Stimulated activated naive CD8-positive, alpha-beta T cell treated with anti-CD3 and anti-CD28 coated beads, Interleukin-15, Interleukin-2, amounts not matched to agents 100 ng/mL and 50 ng/mL, for 24 hours (primary cell): ENCODE measurements at regions not wholly inside any gene's neighbourhood (a gene's known extent, or its start where the extent isn't known, plus 50 kb on each side); places are given as distances from the start of the nearest gene placed in this dataset.

ENCODE experiments used
- H3K27ac Mint-ChIP-seq: one replicate; pipeline ENCODE4 v1.8.0; 2021; ENCODE audit warnings: mild to moderate bottlenecking, mixed read lengths
- H3K27me3 Mint-ChIP-seq: one replicate; pipeline ENCODE4 v1.8.0; 2021; ENCODE audit warnings: mixed read lengths
- H3K36me3 Mint-ChIP-seq: one replicate; pipeline ENCODE4 v1.8.0; 2021; ENCODE audit warnings: low read depth, mixed read lengths
- H3K4me1 Mint-ChIP-seq: one replicate; pipeline ENCODE4 v1.8.0; 2021; ENCODE audit warnings: low read depth, mixed read lengths
- H3K4me3 Mint-ChIP-seq: one replicate; pipeline ENCODE4 v1.8.0; 2021; ENCODE audit warnings: mild to moderate bottlenecking, mixed read lengths
- H3K9me3 Mint-ChIP-seq: one replicate; pipeline ENCODE4 v1.8.0; 2021; ENCODE audit warnings: mixed read lengths

- Mint-ChIP-seq H3K27me3 (peaks cover 5% of the 10 kb centered on the region), H3K4me1 (no peaks in the 10 kb centered on the region), H3K4me3 (no peak overlapping the region), H3K36me3 (no peaks in the 10 kb centered on the region), H3K9me3 (no peaks in the 10 kb centered on the region), H3K27ac (no peak overlapping the region)
These were observed 253.8 kb downstream of the TNS1 start for GRCh38 chr2:217749008-217749407.

- Mint-ChIP-seq H3K9me3 (no peaks in the 10 kb centered on the region), H3K36me3 (no peaks in the 10 kb centered on the region), H3K27me3 (no peaks in the 10 kb centered on the region), H3K4me3 (no peak overlapping the region), H3K4me1 (no peaks in the 10 kb centered on the region), H3K27ac (no peak overlapping the region)
These were observed 256.0 kb downstream of the TNS1 start for GRCh38 chr2:217746808-217747207.

- Mint-ChIP-seq H3K36me3 (no peaks in the 10 kb centered on the region), H3K27ac (no peak overlapping the region), H3K4me1 (no peaks in the 10 kb centered on the region), H3K4me3 (no peak overlapping the region), H3K27me3 (no peaks in the 10 kb centered on the region), H3K9me3 (no peaks in the 10 kb centered on the region)
These were observed 258.6 kb downstream of the TNS1 start for GRCh38 chr2:217743966-217744761.

GRCh38 chr2:217743407-217743806 lies 259.4 kb downstream of the TNS1 start:
- Mint-ChIP-seq H3K9me3 (no peaks in the 10 kb centered on the region), H3K4me1 (no peaks in the 10 kb centered on the region), H3K27ac (no peak overlapping the region), H3K27me3 (no peaks in the 10 kb centered on the region), H3K36me3 (no peaks in the 10 kb centered on the region), H3K4me3 (no peak overlapping the region)

- H3K4me1 Mint-ChIP-seq, result no peaks in the 10 kb centered on the region
- no peak overlapping the region for H3K27ac Mint-ChIP-seq
- no peaks in the 10 kb centered on the region for H3K27me3 Mint-ChIP-seq
- H3K4me3 Mint-ChIP-seq, result no peak overlapping the region
- H3K36me3 Mint-ChIP-seq, result no peaks in the 10 kb centered on the region
- H3K9me3 Mint-ChIP-seq, result no peaks in the 10 kb centered on the region
These were observed 260.0 kb downstream of the TNS1 start for GRCh38 chr2:217742841-217743240.

- no peak overlapping the region for H3K4me3 Mint-ChIP-seq
- H3K27me3 Mint-ChIP-seq, result no peaks in the 10 kb centered on the region
- H3K9me3 Mint-ChIP-seq, result no peaks in the 10 kb centered on the region
- H3K4me1 Mint-ChIP-seq, result no peaks in the 10 kb centered on the region
- H3K27ac Mint-ChIP-seq, result no peak overlapping the region
- H3K36me3 Mint-ChIP-seq, result no peaks in the 10 kb centered on the region
These were observed 260.5 kb downstream of the TNS1 start for GRCh38 chr2:217742276-217742675.

GRCh38 chr2:217741381-217741955 lies 261.3 kb downstream of the TNS1 start:
- H3K4me1 Mint-ChIP-seq, result no peaks in the 10 kb centered on the region
- no peaks in the 10 kb centered on the region for H3K9me3 Mint-ChIP-seq
- H3K27me3 Mint-ChIP-seq, result no peaks in the 10 kb centered on the region
- H3K36me3 Mint-ChIP-seq, result no peaks in the 10 kb centered on the region
- no peak overlapping the region for H3K27ac Mint-ChIP-seq
- no peak overlapping the region for H3K4me3 Mint-ChIP-seq

- no peaks in the 10 kb centered on the region for H3K4me1 Mint-ChIP-seq
- H3K27ac Mint-ChIP-seq, result no peak overlapping the region
- no peaks in the 10 kb centered on the region for H3K9me3 Mint-ChIP-seq
- H3K36me3 Mint-ChIP-seq, result no peaks in the 10 kb centered on the region
- no peaks in the 10 kb centered on the region for H3K27me3 Mint-ChIP-seq
- no peak overlapping the region for H3K4me3 Mint-ChIP-seq
These were observed 262.0 kb downstream of the TNS1 start for GRCh38 chr2:217740756-217741155.

GRCh38 chr2:217740178-217740577 lies 262.6 kb downstream of the TNS1 start:
- no peak overlapping the region for H3K4me3 Mint-ChIP-seq
- no peaks in the 10 kb centered on the region for H3K9me3 Mint-ChIP-seq
- H3K4me1 Mint-ChIP-seq, result peaks cover 5% of the 10 kb centered on the region
- no peaks in the 10 kb centered on the region for H3K36me3 Mint-ChIP-seq
- no peaks in the 10 kb centered on the region for H3K27me3 Mint-ChIP-seq
- no peak overlapping the region for H3K27ac Mint-ChIP-seq

GRCh38 chr2:217739741-217740140 lies 263.1 kb downstream of the TNS1 start:
- H3K4me1 Mint-ChIP-seq, result peaks cover 9% of the 10 kb centered on the region

GRCh38 chr2:217738061-217738460 lies 264.7 kb downstream of the TNS1 start:
- H3K9me3 Mint-ChIP-seq, result no peaks in the 10 kb centered on the region
- H3K4me3 Mint-ChIP-seq, result no peak overlapping the region
- peaks cover 25% of the 10 kb centered on the region for H3K4me1 Mint-ChIP-seq
- no peaks in the 10 kb centered on the region for H3K36me3 Mint-ChIP-seq
- no peaks in the 10 kb centered on the region for H3K27me3 Mint-ChIP-seq
- H3K27ac Mint-ChIP-seq, result no peak overlapping the region

More at GRCh38 chr2:217739741-217740140, 263.1 kb downstream of the TNS1 start:
- Mint-ChIP-seq H3K4me3 (no peak overlapping the region), H3K27ac (no peak overlapping the region), H3K36me3 (no peaks in the 10 kb centered on the region), H3K27me3 (no peaks in the 10 kb centered on the region), H3K9me3 (no peaks in the 10 kb centered on the region)

GRCh38 chr2:217736776-217737550 lies 265.8 kb downstream of the TNS1 start:
- peaks cover 29% of the 10 kb centered on the region for H3K4me1 Mint-ChIP-seq
- no peaks in the 10 kb centered on the region for H3K36me3 Mint-ChIP-seq
- no peak overlapping the region for H3K27ac Mint-ChIP-seq
- H3K27me3 Mint-ChIP-seq, result no peaks in the 10 kb centered on the region
- no peak overlapping the region for H3K4me3 Mint-ChIP-seq
- H3K9me3 Mint-ChIP-seq, result no peaks in the 10 kb centered on the region

GRCh38 chr2:217735899-217736298 lies 266.9 kb downstream of the TNS1 start:
- H3K9me3 Mint-ChIP-seq, result no peaks in the 10 kb centered on the region
- no peaks in the 10 kb centered on the region for H3K36me3 Mint-ChIP-seq

GRCh38 chr2:217735034-217735433 lies 267.8 kb downstream of the TNS1 start:
- Mint-ChIP-seq H3K36me3 (no peaks in the 10 kb centered on the region), H3K27me3 (no peaks in the 10 kb centered on the region), H3K9me3 (no peaks in the 10 kb centered on the region), H3K27ac (no peak overlapping the region), H3K4me3 (no peak overlapping the region), H3K4me1 (peaks cover 29% of the 10 kb centered on the region)

More at GRCh38 chr2:217735899-217736298, 266.9 kb downstream of the TNS1 start:
- Mint-ChIP-seq H3K27ac (no peak overlapping the region), H3K4me3 (no peak overlapping the region), H3K27me3 (no peaks in the 10 kb centered on the region), H3K4me1 (peaks cover 29% of the 10 kb centered on the region)

GRCh38 chr2:217733461-217733860 lies 269.3 kb downstream of the TNS1 start:
- Mint-ChIP-seq H3K27ac (no peak overlapping the region), H3K4me3 (no peak overlapping the region), H3K36me3 (no peaks in the 10 kb centered on the region), H3K4me1 (peaks cover 29% of the 10 kb centered on the region), H3K9me3 (no peaks in the 10 kb centered on the region), H3K27me3 (no peaks in the 10 kb centered on the region)
